HEK293 (cell line): ENCODE measurements at regions not wholly inside any gene's neighbourhood (a gene's known extent, or its start where the extent isn't known, plus 50 kb on each side); places are given as distances from the start of the nearest gene placed in this dataset.

Experiments used
- FEZF1 ChIP-seq: fragments of 450-650 bp; formaldehyde crosslinking; IDR thresholded peaks from 2 replicates; pipeline ENCODE4 v1.5.1; 2016; ENCODE audit warnings: missing biosample characterization, missing genetic modification characterization
- KLF8 ChIP-seq: fragments of 450-650 bp; formaldehyde crosslinking; IDR thresholded peaks from 2 replicates; pipeline ENCODE4 v1.5.1; 2016; ENCODE audit warnings: missing biosample characterization, missing genetic modification characterization
- PRDM1 ChIP-seq: fragments of 450-650 bp; formaldehyde crosslinking; IDR thresholded peaks from 2 replicates; pipeline ENCODE4; 2016; ENCODE audit warnings: missing biosample characterization, missing genetic modification characterization
- RBAK ChIP-seq: fragments of 450-650 bp; formaldehyde crosslinking; IDR thresholded peaks from 2 replicates; pipeline ENCODE4 v1.5.1; 2016; ENCODE audit warnings: missing biosample characterization, missing genetic modification characterization
- TCF7L2 ChIP-seq: IDR thresholded peaks from 2 replicates; pipeline ENCODE4 v1.6.1; 2011; ENCODE audit warnings: low read depth, mild to moderate bottlenecking, inconsistent platforms, low read length, moderate library complexity, borderline replicate concordance
- ZNF132 ChIP-seq: fragments of 450-650 bp; formaldehyde crosslinking; IDR thresholded peaks from 2 replicates; pipeline ENCODE4 v1.5.1; 2017; ENCODE audit warnings: missing biosample characterization, missing genetic modification characterization, borderline replicate concordance
- ZNF2 ChIP-seq: fragments of 450-650 bp; formaldehyde crosslinking; IDR thresholded peaks from 2 replicates; pipeline ENCODE4 v1.5.1; 2016; ENCODE audit warnings: missing biosample characterization, missing genetic modification characterization
- ZNF223 ChIP-seq: fragments of 450-650 bp; formaldehyde crosslinking; IDR thresholded peaks from 2 replicates; pipeline ENCODE4 v1.5.1; 2016; ENCODE audit warnings: missing biosample characterization, missing genetic modification characterization
- ZNF350 ChIP-seq: fragments of 450-650 bp; formaldehyde crosslinking; IDR thresholded peaks from 2 replicates; pipeline ENCODE4 v1.5.0; 2017; ENCODE audit warnings: missing biosample characterization, mild to moderate bottlenecking, missing genetic modification characterization
- ZNF416 ChIP-seq: fragments of 450-650 bp; formaldehyde crosslinking; IDR thresholded peaks from 2 replicates; pipeline ENCODE4 v1.5.1; 2016; ENCODE audit warnings: missing biosample characterization, missing genetic modification characterization
- ZNF529 ChIP-seq: fragments of 450-650 bp; formaldehyde crosslinking; IDR thresholded peaks from 2 replicates; pipeline ENCODE4 v1.5.1; 2017; ENCODE audit warnings: missing genetic modification characterization, missing biosample characterization; ENCODE audit not compliant: insufficient replicate concordance
- ZNF660 ChIP-seq: fragments of 450-650 bp; IDR thresholded peaks from 2 replicates; pipeline ENCODE4 v1.5.1; 2018; ENCODE audit warnings: missing biosample characterization, mild to moderate bottlenecking, missing genetic modification characterization
- ZNF677 ChIP-seq: fragments of 450-650 bp; IDR thresholded peaks from 2 replicates; pipeline ENCODE4 v1.5.0; 2018; ENCODE audit warnings: missing biosample characterization, mild to moderate bottlenecking, missing genetic modification characterization, moderate library complexity
- ZNF707 ChIP-seq: fragments of 450-650 bp; formaldehyde crosslinking; IDR thresholded peaks from 2 replicates; pipeline ENCODE4 v1.5.1; 2016; ENCODE audit warnings: missing biosample characterization, missing genetic modification characterization
- ZNF76 ChIP-seq: fragments of 450-650 bp; formaldehyde crosslinking; IDR thresholded peaks from 2 replicates; pipeline ENCODE4; 2016; ENCODE audit warnings: low read depth, missing biosample characterization, missing genetic modification characterization, borderline replicate concordance
- ZNF792 ChIP-seq: fragments of 450-650 bp; formaldehyde crosslinking; IDR thresholded peaks from 2 replicates; pipeline ENCODE4 v1.5.1; 2016; ENCODE audit warnings: missing biosample characterization, missing genetic modification characterization
- ZSCAN16 ChIP-seq: fragments of 450-650 bp; formaldehyde crosslinking; IDR thresholded peaks from 2 replicates; pipeline ENCODE4 v1.5.1; 2016; ENCODE audit warnings: missing biosample characterization, missing genetic modification characterization
- TF ChIP-seq, protein P1 (sequence below): fragments of 450-650 bp; formaldehyde crosslinking; IDR thresholded peaks from 2 replicates; pipeline ENCODE4 v1.5.1; 2016; ENCODE audit warnings: missing biosample characterization, missing genetic modification characterization
- TF ChIP-seq, protein P2 (sequence below): fragments of 450-650 bp; formaldehyde crosslinking; IDR thresholded peaks from 2 replicates; pipeline ENCODE4 v1.5.1; 2017; ENCODE audit warnings: missing biosample characterization, missing genetic modification characterization
- TF ChIP-seq, protein P3 (sequence below): fragments of 450-650 bp; formaldehyde crosslinking; IDR thresholded peaks from 2 replicates; pipeline ENCODE4; 2016; ENCODE audit warnings: missing biosample characterization, missing genetic modification characterization
- TF ChIP-seq, protein P4 (sequence below): fragments of 450-650 bp; formaldehyde crosslinking; IDR thresholded peaks from 2 replicates; pipeline ENCODE4 v1.5.1; 2016; ENCODE audit warnings: missing biosample characterization, missing genetic modification characterization
- TF ChIP-seq, protein P5 (sequence below): fragments of 450-650 bp; formaldehyde crosslinking; IDR thresholded peaks from 2 replicates; pipeline ENCODE4 v1.5.1; 2016; ENCODE audit warnings: missing biosample characterization, missing genetic modification characterization
- TF ChIP-seq, protein P6 (sequence below): fragments of 450-650 bp; formaldehyde crosslinking; IDR thresholded peaks from 2 replicates; pipeline ENCODE4 v1.5.1; 2016; ENCODE audit warnings: missing biosample characterization, missing genetic modification characterization
- TF ChIP-seq, protein P7 (sequence below): fragments of 450-650 bp; formaldehyde crosslinking; IDR thresholded peaks from 2 replicates; pipeline ENCODE4 v1.5.1; 2017; ENCODE audit warnings: missing biosample characterization, missing genetic modification characterization
- TF ChIP-seq, protein P8 (sequence below): fragments of 450-650 bp; formaldehyde crosslinking; IDR thresholded peaks from 2 replicates; pipeline ENCODE4 v1.5.1; 2017; ENCODE audit warnings: missing biosample characterization, missing genetic modification characterization

DNA sequence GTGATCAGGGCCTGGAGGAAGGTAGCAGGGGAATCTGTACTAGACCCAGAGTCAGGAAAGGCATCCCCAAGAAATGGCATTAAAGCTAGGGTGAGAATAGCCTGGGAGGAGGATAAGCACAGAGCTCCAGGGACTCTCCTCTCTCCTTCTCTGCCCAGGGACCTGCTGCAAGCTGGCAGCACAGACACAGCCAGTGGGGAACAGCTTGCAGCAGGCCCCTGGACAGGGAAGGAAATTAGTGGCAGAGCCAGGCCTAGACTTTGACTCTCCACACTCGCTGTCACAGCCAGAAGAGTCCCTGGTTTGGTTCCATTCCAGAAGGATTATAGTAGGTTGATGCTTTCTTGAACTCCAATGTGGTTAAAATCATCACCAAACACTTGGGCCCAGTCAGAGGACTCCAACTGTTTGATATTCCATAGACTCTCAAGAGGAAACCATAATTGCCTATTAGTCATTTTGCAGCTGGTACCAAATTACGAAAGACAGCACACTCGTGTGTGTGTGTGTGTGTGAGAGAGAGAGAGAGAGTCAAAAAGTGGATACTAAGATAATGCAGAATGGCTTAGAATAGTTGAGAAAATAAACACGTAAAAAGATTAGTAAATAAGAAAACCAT lies 95.5 kb upstream of the ATP8B1 start (continued):
- TF ChIP-seq, protein P1, sequence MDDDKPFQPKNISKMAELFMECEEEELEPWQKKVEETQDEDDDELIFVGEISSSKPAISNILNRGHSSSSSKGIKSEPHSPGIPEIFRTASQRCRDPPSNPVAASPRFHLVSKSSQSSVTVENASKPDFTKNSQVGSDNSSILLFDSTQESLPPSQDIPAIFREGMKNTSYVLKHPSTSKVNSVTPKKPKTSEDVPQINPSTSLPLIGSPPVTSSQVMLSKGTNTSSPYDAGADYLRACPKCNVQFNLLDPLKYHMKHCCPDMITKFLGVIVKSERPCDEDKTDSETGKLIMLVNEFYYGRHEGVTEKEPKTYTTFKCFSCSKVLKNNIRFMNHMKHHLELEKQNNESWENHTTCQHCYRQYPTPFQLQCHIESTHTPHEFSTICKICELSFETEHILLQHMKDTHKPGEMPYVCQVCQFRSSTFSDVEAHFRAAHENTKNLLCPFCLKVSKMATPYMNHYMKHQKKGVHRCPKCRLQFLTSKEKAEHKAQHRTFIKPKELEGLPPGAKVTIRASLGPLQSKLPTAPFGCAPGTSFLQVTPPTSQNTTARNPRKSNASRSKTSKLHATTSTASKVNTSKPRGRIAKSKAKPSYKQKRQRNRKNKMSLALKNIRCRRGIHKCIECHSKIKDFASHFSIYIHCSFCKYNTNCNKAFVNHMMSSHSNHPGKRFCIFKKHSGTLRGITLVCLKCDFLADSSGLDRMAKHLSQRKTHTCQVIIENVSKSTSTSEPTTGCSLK (tag by site-specific recombination), result no peak
- TF ChIP-seq, protein P2, sequence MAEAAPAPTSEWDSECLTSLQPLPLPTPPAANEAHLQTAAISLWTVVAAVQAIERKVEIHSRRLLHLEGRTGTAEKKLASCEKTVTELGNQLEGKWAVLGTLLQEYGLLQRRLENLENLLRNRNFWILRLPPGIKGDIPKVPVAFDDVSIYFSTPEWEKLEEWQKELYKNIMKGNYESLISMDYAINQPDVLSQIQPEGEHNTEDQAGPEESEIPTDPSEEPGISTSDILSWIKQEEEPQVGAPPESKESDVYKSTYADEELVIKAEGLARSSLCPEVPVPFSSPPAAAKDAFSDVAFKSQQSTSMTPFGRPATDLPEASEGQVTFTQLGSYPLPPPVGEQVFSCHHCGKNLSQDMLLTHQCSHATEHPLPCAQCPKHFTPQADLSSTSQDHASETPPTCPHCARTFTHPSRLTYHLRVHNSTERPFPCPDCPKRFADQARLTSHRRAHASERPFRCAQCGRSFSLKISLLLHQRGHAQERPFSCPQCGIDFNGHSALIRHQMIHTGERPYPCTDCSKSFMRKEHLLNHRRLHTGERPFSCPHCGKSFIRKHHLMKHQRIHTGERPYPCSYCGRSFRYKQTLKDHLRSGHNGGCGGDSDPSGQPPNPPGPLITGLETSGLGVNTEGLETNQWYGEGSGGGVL, result peak; percentile 69
- TF ChIP-seq, protein P3, sequence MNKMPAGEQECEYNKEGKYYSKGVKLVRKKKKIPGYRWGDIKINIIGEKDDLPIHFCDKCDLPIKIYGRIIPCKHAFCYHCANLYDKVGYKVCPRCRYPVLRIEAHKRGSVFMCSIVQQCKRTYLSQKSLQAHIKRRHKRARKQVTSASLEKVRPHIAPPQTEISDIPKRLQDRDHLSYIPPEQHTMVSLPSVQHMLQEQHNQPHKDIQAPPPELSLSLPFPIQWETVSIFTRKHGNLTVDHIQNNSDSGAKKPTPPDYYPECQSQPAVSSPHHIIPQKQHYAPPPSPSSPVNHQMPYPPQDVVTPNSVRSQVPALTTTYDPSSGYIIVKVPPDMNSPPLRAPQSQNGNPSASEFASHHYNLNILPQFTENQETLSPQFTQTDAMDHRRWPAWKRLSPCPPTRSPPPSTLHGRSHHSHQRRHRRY, result no peak
- TF ChIP-seq, protein P4, sequence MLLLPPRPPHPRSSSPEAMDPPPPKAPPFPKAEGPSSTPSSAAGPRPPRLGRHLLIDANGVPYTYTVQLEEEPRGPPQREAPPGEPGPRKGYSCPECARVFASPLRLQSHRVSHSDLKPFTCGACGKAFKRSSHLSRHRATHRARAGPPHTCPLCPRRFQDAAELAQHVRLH, result no peak
- TF ChIP-seq ZNF350 (tag by site-specific recombination) (no peak), ZNF792 (tag by site-specific recombination) (no peak), TCF7L2 (no peak), RBAK (tag by site-specific recombination) (no peak), ZNF416 (tag by site-specific recombination) (no peak), KLF8 (tag by site-specific recombination) (no peak), ZSCAN16 (tag by site-specific recombination) (no peak), ZNF132 (tag by site-specific recombination) (no peak), ZNF2 (tag by site-specific recombination) (no peak), ZNF76 (tag by site-specific recombination) (no peak), ZNF529 (tag by site-specific recombination) (no peak), ZNF707 (tag by site-specific recombination) (no peak), ZNF223 (tag by site-specific recombination) (no peak), FEZF1 (peak; percentile 49; the same call in 1 of the 2 replicates), ZNF677 (tag by site-specific recombination) (no peak), ZNF660 (no peak), PRDM1 (tag by site-specific recombination) (no peak)
- TF ChIP-seq, protein P5, sequence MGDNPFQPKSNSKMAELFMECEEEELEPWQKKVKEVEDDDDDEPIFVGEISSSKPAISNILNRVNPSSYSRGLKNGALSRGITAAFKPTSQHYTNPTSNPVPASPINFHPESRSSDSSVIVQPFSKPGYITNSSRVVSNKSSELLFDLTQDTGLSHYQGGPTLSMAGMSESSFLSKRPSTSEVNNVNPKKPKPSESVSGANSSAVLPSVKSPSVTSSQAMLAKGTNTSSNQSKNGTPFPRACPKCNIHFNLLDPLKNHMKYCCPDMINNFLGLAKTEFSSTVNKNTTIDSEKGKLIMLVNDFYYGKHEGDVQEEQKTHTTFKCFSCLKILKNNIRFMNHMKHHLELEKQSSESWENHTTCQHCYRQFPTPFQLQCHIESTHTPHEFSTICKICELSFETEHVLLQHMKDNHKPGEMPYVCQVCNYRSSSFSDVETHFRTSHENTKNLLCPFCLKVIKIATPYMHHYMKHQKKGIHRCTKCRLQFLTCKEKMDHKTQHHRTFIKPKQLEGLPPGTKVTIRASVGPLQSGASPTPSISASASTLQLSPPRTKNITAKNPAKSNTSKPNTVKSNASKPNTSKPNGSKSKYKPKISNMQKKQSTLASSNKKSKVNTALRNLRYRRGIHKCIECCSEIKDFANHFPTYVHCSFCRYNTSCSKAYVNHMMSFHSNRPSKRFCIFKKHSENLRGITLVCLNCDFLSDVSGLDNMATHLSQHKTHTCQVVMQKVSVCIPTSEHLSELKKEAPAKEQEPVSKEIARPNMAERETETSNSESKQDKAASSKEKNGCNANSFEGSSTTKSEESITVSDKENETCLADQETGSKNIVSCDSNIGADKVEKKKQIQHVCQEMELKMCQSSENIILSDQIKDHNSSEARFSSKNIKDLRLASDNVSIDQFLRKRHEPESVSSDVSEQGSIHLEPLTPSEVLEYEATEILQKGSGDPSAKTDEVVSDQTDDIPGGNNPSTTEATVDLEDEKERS (tag by site-specific recombination), result no peak
- TF ChIP-seq, protein P6, sequence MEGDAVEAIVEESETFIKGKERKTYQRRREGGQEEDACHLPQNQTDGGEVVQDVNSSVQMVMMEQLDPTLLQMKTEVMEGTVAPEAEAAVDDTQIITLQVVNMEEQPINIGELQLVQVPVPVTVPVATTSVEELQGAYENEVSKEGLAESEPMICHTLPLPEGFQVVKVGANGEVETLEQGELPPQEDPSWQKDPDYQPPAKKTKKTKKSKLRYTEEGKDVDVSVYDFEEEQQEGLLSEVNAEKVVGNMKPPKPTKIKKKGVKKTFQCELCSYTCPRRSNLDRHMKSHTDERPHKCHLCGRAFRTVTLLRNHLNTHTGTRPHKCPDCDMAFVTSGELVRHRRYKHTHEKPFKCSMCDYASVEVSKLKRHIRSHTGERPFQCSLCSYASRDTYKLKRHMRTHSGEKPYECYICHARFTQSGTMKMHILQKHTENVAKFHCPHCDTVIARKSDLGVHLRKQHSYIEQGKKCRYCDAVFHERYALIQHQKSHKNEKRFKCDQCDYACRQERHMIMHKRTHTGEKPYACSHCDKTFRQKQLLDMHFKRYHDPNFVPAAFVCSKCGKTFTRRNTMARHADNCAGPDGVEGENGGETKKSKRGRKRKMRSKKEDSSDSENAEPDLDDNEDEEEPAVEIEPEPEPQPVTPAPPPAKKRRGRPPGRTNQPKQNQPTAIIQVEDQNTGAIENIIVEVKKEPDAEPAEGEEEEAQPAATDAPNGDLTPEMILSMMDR (tag by site-specific recombination), result no peak
- TF ChIP-seq, protein P7, sequence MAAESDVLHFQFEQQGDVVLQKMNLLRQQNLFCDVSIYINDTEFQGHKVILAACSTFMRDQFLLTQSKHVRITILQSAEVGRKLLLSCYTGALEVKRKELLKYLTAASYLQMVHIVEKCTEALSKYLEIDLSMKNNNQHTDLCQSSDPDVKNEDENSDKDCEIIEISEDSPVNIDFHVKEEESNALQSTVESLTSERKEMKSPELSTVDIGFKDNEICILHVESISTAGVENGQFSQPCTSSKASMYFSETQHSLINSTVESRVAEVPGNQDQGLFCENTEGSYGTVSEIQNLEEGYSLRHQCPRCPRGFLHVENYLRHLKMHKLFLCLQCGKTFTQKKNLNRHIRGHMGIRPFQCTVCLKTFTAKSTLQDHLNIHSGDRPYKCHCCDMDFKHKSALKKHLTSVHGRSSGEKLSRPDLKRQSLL, result no peak
- TF ChIP-seq, protein P8, sequence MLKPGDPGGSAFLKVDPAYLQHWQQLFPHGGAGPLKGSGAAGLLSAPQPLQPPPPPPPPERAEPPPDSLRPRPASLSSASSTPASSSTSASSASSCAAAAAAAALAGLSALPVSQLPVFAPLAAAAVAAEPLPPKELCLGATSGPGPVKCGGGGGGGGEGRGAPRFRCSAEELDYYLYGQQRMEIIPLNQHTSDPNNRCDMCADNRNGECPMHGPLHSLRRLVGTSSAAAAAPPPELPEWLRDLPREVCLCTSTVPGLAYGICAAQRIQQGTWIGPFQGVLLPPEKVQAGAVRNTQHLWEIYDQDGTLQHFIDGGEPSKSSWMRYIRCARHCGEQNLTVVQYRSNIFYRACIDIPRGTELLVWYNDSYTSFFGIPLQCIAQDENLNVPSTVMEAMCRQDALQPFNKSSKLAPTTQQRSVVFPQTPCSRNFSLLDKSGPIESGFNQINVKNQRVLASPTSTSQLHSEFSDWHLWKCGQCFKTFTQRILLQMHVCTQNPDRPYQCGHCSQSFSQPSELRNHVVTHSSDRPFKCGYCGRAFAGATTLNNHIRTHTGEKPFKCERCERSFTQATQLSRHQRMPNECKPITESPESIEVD (tag by site-specific recombination), result no peak
